HG02943 (cell line): ENCODE measurements at regions not wholly inside any gene's neighbourhood (a gene's known extent, or its start where the extent isn't known, plus 50 kb on each side); places are given as distances from the start of the nearest gene placed in this dataset.
A peak's percentile ranks its signal among the peaks of the same experiment; 100 is the strongest.
"Not testable (repeated sequence)": the region's sequence is repeated elsewhere in the genome, so short reads cannot be mapped to it uniquely, and the experiment has no call there.

ENCODE experiments used
- ATAC-seq: cut with Tn5 transposase; IDR thresholded peaks from one replicate; pipeline ENCODE4 v1.9.1; 2021; ENCODE audit warnings: mild to moderate bottlenecking, low read depth, moderate library complexity; ENCODE audit not compliant: unreplicated experiment

GRCh38 chr1:99062192-99062591 is 57.5 kb upstream of the PLPPR5 start:
- no peak for ATAC-seq

DNA sequence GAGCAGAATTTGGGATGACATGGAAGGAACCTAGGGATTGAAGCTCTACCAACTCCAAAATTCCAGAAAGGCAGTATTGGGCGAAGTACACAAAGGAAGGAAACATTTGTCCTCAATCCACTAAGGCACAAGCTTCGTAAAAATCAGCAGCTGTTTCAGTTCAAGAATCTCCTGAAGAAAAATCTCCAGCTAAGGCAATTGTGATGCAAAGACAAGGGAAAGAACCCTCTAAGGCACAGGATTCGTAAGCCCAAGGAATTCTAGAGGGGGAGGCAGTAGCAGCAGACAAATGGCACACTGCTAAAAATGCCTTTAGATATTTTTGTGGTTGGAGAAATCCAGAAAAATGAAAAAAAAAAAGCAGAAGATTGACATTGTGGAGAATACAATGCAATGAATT is 64.5 kb upstream of the PLPPR5 start:
- ATAC-seq: no peak

DNA sequence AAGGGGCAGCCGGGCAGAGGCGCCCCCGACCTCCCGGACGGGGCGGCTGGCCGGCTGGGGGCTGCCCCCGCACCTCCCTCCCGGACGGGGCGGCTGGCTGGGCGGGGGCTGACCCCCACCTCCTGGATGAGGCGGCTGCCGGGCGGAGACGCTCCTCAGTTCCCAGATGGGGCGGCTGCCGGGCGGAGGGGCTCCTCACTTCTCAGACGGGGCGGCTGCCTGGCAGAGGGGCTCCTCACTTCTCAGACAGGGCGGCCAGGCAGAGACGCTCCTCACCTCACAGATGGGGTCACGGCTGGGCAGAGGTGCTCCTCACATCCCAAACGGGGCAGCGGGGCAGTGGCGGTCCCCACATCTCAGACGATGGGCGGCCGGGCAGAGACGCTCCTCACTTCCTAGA is 73.9 kb upstream of the PLPPR5 start:
- not testable (repeated sequence) for ATAC-seq

- no peak for ATAC-seq
These were observed 77.7 kb upstream of the PLPPR5 start for GRCh38 chr1:99082366-99082765.

DNA sequence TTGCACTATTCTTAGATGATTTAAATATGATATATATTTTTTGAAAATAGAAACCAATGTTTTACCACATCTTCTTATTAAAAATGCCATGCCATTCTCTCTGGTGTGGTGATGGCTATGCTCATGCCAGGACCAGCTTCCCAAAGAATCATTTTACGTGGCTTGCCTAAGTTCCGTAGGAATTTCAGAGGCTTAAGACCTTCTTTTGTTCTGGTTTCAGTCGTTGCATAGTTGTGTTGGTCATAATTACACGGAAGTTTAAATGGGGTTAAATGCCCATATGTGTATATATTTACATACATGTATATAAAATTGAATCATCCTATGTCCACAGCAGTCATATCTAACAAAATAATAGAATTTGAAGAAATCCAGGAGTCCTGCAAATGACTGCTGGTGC is 78.7 kb upstream of the PLPPR5 start:
- ATAC-seq: no peak

- ATAC-seq: peak; percentile 65
These were observed 79.9 kb upstream of the PLPPR5 start for GRCh38 chr1:99084562-99084961.

DNA sequence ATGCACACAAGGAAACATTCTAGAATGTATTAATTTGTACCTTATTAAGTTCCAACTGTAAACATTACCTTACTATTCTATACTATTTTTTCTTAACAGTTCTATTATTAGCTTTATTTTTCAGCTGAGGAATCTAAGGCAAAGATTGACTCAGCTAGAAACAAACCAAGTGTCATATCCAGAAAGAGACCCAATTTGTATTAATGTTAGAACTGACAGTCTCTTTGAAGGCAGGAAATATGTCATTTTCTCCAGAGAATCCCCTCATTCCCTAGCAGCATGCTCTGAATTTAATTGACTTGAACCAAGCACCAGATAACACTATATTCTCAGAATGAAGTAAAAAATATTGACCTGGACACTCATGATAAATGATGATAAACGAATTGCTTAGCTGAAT is 81.4 kb upstream of the PLPPR5 start:
- no peak for ATAC-seq

DNA sequence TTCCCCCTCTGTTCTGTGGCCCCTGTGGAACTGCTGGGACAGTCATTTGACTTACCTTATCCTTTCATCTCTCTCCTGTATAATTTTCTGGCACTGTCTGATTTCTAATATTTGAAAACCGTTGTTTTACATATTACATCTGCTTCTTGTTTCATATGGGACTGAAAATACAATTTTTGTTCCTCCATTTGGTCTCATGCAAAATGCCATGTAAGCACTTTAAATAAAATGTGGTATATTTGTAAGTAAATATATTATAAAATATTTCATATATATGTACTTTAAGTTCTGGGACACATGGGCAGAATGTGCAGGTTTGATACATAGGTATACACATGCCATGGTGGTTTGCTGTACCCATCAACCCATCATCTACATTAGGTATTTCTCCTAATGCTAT is 93.9 kb upstream of the PLPPR5 start:
- ATAC-seq: no peak

DNA sequence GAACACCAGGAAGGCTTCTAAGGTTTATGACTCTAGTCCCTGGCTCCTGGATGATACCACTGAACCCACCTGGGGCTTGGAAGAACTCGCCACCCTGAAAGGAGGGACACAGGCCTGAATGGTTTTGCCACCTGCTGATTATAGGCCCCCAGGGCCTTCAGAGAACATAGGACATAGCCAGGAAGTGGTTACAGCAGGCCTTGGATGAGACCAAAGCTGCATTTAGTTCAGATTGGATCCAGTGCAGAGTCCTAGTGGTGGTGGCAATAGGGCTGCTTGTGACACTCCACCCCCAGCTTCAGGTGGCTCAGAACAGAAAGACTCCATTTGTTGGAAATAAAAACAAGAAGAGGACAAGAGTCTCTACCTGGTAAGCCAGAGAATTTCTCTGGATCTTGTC is 101.6 kb upstream of the PLPPR5 start:
- ATAC-seq: no peak

GRCh38 chr1:99107680-99108079 is 103.0 kb upstream of the PLPPR5 start:
- no peak for ATAC-seq

DNA sequence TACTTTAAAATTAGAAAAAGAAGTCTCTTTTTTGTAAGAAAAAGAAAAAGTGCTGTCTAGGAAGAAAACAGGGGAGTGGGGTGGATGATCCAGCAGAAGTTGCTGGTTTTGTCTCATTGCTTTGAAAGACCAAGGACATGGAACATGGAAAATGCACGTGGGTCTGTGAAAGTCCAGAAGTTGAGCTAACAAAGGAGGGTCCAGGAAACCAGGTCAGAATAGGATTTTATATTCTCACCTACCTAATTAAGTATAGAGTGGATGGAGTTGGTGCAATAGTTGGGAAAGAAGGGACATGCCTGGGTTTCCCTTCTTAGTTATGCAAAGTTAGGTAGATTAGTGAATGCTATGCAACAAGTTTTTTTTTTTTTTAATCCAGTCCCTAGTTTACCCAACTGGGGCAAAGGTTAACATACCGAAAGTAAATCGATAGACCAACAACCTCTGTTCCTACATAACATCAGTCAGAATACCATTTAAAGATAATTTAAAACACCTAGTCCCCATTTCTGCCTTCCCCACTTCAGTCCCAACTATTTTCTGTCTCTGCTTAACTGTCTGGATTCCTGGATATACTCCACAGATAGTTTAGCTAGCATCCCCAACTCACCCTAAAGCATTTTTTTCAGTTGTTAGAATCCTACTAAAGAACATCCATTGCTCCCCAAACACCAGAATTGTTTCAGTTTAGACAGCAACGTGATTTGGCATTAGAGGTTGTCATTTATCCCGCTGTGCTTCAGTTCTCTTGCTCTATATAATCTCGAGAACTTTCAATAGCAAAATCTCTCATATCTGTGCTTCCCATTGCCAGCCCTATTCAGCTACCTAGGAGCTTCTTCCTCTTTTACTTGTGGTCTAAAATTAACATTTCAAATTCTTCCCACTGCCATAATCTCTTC is 105.7 kb upstream of the PLPPR5 start:
- no peak for ATAC-seq

DNA sequence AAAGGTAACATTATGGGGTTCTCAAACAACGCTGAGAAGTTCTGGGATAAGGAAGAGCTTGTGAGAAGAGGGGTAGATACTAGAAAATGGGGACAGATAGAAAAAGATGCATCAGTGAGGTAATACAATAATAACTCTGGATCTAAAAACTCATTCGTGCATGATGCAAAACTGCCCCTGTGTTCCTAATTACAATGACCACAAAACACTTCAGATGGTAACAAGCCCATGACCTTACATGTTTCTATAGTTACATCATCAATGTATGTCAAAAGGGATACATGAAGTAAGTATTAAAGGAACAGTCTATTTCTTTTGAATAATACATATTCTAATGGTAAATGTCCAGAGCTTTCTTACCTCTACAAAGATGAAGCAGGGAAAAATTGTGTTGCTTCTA is 110.6 kb upstream of the PLPPR5 start:
- no peak for ATAC-seq

- no peak for ATAC-seq
These were observed 114.5 kb upstream of the PLPPR5 start for GRCh38 chr1:99119188-99119587.

DNA sequence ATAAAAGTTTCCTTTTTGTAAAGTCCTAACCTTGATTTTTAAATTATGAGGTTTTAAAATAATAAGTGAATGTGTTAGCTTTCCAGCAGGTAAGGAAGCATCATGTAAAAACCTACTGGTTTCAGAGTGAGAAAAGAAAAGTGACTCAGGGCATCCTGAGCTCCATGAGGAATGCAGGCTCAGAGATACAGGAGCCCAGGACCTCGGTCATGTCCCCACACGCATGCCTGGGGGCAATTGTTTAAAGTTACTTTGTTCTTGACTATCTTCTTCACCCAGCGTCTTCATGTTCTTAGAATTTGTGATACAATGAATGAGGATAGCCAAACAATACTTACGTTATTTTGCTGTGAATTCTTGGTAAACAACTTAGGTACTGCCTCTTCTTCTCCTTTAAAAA is 117.4 kb upstream of the PLPPR5 start:
- ATAC-seq: no peak

DNA sequence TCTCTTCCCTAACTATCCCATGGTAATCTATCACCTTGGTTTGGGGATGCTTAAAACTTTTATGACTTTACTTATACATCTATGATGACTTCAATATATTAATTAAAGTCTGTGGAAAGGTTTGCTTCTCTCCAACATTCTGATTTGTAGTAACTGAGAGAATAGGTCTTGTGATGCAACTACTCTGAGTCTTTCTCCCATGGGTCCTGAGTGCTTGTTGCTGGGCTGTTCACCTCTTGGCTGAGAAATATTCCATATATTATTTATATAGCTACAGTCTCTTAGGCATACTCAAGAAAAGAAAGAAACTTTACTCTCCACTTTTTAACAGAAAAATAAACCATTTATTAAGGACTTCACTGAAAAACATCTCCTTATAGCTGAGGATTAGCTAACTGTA is 119.3 kb upstream of the PLPPR5 start:
- no peak for ATAC-seq

- ATAC-seq: no peak
These were observed 126.9 kb upstream of the PLPPR5 start for GRCh38 chr1:99131546-99131945.

- ATAC-seq: no peak
These were observed 129.3 kb upstream of the PLPPR5 start for GRCh38 chr1:99133756-99134500.

- ATAC-seq: no peak
These were observed 126.6 kb upstream of the PLPPR4 start for GRCh38 chr1:99137554-99138206.

GRCh38 chr1:99139876-99140275 is 124.4 kb upstream of the PLPPR4 start:
- ATAC-seq: no peak

DNA sequence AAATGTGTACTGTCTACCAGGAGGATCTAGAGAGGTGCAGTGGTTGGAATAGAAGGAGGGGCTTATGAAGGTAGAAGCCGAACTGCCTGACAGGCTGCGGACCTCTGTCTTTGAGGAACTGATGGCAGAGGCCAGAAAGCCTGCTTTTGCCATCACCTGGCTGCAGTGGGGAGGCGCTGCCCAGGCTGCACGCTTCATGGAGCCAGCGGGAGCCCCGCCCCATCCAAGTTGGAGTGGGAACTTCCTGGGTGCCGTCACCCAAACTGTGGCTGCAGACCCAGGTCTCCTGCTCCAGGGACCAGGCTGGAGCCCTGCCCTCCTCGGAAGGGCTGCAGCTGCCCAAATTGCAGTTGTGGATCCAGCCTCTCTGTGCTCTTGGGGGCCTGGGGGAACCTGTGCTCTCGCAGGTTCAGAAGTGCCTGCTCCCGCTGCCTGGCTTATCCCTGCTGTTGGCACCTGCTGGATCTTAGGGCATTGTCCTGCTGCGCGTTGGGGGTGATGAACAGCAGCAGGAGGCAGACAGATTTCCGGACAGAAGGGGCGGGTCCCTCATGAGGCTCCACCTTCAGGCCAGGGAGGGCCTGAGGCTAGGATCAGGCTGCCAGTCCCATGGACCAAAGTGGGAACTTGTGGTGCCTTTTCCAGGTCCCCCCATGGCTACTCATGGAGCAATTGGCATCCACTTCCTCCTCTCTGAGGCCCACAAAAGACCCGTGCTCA is 118.0 kb upstream of the PLPPR4 start:
- ATAC-seq: no peak

DNA sequence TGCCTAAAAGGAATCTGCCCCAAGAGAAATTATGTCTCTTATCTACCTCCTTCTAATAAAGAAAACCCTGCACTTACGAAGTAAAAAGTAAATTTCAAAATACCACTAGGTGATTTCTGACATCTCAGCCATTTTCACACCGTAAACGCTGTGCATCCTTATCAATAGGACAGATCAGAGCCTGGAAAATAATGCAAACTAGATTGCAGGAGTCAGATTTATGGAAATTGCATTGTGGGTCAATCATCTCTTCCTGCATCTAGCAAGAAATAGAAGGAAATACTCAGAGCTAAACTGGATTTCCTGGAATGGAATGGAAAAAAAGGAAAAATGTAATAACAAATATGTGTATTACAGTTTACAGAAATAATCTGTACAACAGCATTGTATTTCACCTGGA is 114.3 kb upstream of the PLPPR4 start:
- no peak for ATAC-seq
